ENCODE measurements at regions not wholly inside any gene's neighbourhood (a gene's known extent, or its start where the extent isn't known, plus 50 kb on each side); places are given as distances from the start of the nearest gene placed in this dataset.

- TF ChIP-seq EZH2phosphoT487 (IDR thresholded peaks at IDR 0.05; ENCODE audit: borderline replicate concordance, low read depth) (no peak), FOSL2 (IDR thresholded peaks at IDR 0.05; ENCODE audit: borderline replicate concordance, low read depth) (no peak), YY1 (IDR thresholded peaks at IDR 0.05; ENCODE audit: low read depth) (no peak)
These were observed 201.3 kb downstream of the ABHD5 start (continued) for GRCh38 chr3:43892061-43892460.

- ChIA-PET CTCF (no interaction called here), POLR2A (no interaction called here)
- H3K9ac ChIP-seq: no peak overlapping the region
- H3K4me3 ChIP-seq (ENCODE audit: low read depth in 2 of 2, low read length in 1 of 2): no peak overlapping the region
- no peaks in the 10 kb centered on the region; a peak in 1 of 4 replicates for H3K4me1 ChIP-seq (ENCODE audit: control insufficient read depth in 1 of 2, insufficient read depth in 2 of 2, low read depth in 1 of 2, low read length in 1 of 2)
- no peaks in the 10 kb centered on the region for H4K20me1 ChIP-seq (ENCODE audit: insufficient read depth)
- no peaks in the 10 kb centered on the region for H3F3A ChIP-seq (replicated peaks; ENCODE audit: insufficient read depth)
- H3K9me3 ChIP-seq: no peaks in the 10 kb centered on the region
- H3K79me2 ChIP-seq (ENCODE audit: insufficient read depth): no peaks in the 10 kb centered on the region
- H3K9me2 ChIP-seq: no peaks in the 10 kb centered on the region
- DNase-seq: no peak
- no peak overlapping the region for H3K4me2 ChIP-seq
- 93% methylated on average over 7 of the region's 7 CpGs for WGBS (ENCODE audit: low lambda C conversion rate)
- H2AFZ ChIP-seq (ENCODE audit: low read depth): no peak overlapping the region
- no peaks in the 10 kb centered on the region for H3K36me3 ChIP-seq (replicated peaks in 1 of 2; ENCODE audit: control insufficient read depth in 1 of 2, insufficient read depth in 2 of 2, low read length in 1 of 2)
- no peaks in the 10 kb centered on the region for H3K27me3 ChIP-seq (ENCODE audit: insufficient read depth)
- TF ChIP-seq POLR2AphosphoS5 (IDR thresholded peaks at IDR 0.05; ENCODE audit: low read depth, low read length): no peak
- TF ChIP-seq CHD2 (IDR thresholded peaks at IDR 0.05; ENCODE audit: low read length, partially characterized antibody): no peak
- no peak for TF ChIP-seq PBX3 (IDR thresholded peaks at IDR 0.05)
- no peak for TF ChIP-seq TAF1 (IDR thresholded peaks at IDR 0.05; ENCODE audit: borderline replicate concordance, low read depth, low read length)
- TF ChIP-seq NRF1 (IDR thresholded peaks at IDR 0.05; ENCODE audit: low read depth, low read length): no peak
- TF ChIP-seq, protein P1, sequence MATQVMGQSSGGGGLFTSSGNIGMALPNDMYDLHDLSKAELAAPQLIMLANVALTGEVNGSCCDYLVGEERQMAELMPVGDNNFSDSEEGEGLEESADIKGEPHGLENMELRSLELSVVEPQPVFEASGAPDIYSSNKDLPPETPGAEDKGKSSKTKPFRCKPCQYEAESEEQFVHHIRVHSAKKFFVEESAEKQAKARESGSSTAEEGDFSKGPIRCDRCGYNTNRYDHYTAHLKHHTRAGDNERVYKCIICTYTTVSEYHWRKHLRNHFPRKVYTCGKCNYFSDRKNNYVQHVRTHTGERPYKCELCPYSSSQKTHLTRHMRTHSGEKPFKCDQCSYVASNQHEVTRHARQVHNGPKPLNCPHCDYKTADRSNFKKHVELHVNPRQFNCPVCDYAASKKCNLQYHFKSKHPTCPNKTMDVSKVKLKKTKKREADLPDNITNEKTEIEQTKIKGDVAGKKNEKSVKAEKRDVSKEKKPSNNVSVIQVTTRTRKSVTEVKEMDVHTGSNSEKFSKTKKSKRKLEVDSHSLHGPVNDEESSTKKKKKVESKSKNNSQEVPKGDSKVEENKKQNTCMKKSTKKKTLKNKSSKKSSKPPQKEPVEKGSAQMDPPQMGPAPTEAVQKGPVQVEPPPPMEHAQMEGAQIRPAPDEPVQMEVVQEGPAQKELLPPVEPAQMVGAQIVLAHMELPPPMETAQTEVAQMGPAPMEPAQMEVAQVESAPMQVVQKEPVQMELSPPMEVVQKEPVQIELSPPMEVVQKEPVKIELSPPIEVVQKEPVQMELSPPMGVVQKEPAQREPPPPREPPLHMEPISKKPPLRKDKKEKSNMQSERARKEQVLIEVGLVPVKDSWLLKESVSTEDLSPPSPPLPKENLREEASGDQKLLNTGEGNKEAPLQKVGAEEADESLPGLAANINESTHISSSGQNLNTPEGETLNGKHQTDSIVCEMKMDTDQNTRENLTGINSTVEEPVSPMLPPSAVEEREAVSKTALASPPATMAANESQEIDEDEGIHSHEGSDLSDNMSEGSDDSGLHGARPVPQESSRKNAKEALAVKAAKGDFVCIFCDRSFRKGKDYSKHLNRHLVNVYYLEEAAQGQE (IDR thresholded peaks at IDR 0.05; ENCODE audit: low read depth, low read length): no peak
- no peak for TF ChIP-seq EP300 (IDR thresholded peaks at IDR 0.05; ENCODE audit: borderline replicate concordance in 1 of 2, low read depth in 1 of 2, low read length in 1 of 2)
- TF ChIP-seq, protein P2, sequence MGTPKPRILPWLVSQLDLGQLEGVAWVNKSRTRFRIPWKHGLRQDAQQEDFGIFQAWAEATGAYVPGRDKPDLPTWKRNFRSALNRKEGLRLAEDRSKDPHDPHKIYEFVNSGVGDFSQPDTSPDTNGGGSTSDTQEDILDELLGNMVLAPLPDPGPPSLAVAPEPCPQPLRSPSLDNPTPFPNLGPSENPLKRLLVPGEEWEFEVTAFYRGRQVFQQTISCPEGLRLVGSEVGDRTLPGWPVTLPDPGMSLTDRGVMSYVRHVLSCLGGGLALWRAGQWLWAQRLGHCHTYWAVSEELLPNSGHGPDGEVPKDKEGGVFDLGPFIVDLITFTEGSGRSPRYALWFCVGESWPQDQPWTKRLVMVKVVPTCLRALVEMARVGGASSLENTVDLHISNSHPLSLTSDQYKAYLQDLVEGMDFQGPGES (IDR thresholded peaks at IDR 0.05; ENCODE audit: low read depth, low read length): no peak
- no peak for TF ChIP-seq NFIC (IDR thresholded peaks at IDR 0.05; ENCODE audit: borderline replicate concordance)
- TF ChIP-seq ELF1 (IDR thresholded peaks at IDR 0.05): no peak
- no peak for TF ChIP-seq SMC3 (IDR thresholded peaks at IDR 0.05; ENCODE audit: low read depth, low read length)
- TF ChIP-seq FOXJ3 (CRISPR knock-in tag; IDR thresholded peaks at IDR 0.05): no peak
- TF ChIP-seq EZH2phosphoT487 (IDR thresholded peaks at IDR 0.05; ENCODE audit: borderline replicate concordance, low read depth): no peak
- TF ChIP-seq, protein P3, sequence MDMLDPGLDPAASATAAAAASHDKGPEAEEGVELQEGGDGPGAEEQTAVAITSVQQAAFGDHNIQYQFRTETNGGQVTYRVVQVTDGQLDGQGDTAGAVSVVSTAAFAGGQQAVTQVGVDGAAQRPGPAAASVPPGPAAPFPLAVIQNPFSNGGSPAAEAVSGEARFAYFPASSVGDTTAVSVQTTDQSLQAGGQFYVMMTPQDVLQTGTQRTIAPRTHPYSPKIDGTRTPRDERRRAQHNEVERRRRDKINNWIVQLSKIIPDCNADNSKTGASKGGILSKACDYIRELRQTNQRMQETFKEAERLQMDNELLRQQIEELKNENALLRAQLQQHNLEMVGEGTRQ (IDR thresholded peaks at IDR 0.05; ENCODE audit: borderline replicate concordance, low read depth, low read length): no peak
- TF ChIP-seq, protein P4, sequence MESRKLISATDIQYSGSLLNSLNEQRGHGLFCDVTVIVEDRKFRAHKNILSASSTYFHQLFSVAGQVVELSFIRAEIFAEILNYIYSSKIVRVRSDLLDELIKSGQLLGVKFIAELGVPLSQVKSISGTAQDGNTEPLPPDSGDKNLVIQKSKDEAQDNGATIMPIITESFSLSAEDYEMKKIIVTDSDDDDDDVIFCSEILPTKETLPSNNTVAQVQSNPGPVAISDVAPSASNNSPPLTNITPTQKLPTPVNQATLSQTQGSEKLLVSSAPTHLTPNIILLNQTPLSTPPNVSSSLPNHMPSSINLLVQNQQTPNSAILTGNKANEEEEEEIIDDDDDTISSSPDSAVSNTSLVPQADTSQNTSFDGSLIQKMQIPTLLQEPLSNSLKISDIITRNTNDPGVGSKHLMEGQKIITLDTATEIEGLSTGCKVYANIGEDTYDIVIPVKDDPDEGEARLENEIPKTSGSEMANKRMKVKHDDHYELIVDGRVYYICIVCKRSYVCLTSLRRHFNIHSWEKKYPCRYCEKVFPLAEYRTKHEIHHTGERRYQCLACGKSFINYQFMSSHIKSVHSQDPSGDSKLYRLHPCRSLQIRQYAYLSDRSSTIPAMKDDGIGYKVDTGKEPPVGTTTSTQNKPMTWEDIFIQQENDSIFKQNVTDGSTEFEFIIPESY (IDR thresholded peaks at IDR 0.05; ENCODE audit: borderline replicate concordance, low read depth): no peak
- TF ChIP-seq MEF2A (IDR thresholded peaks at IDR 0.05; ENCODE audit: borderline replicate concordance, low read depth): no peak
- H3K27ac ChIP-seq (ENCODE audit: low read depth in 2 of 2, low read length in 1 of 2): no peak overlapping the region
These were observed 201.8 kb downstream of the ABHD5 start for GRCh38 chr3:43892526-43892925.
